Activated CD4-positive, alpha-beta T cell treated with anti-CD3 and anti-CD28 coated beads for 24 hours (primary cell): ENCODE measurements at regions not wholly inside any gene's neighbourhood (a gene's known extent, or its start where the extent isn't known, plus 50 kb on each side); places are given as distances from the start of the nearest gene placed in this dataset.
"Not testable (repeated sequence)": the region's sequence is repeated elsewhere in the genome, so short reads cannot be mapped to it uniquely, and the experiment has no call there.

Source experiments
- DNase-seq, 2 donors: peaks; one replicate each; pipeline ENCODE4 v3.0.0-alpha.2; 2020; ENCODE audit warnings: low read depth in 2 of 2

- DNase-seq, result not testable (repeated sequence)
These were observed 253.9 kb upstream of the UBASH3B start for GRCh38 chr11:122401581-122401980.

GRCh38 chr11:122399375-122399774 lies 256.1 kb upstream of the UBASH3B start:
- no peak for DNase-seq

GRCh38 chr11:122398851-122399250 lies 256.7 kb upstream of the UBASH3B start:
- DNase-seq, result no peak

DNA sequence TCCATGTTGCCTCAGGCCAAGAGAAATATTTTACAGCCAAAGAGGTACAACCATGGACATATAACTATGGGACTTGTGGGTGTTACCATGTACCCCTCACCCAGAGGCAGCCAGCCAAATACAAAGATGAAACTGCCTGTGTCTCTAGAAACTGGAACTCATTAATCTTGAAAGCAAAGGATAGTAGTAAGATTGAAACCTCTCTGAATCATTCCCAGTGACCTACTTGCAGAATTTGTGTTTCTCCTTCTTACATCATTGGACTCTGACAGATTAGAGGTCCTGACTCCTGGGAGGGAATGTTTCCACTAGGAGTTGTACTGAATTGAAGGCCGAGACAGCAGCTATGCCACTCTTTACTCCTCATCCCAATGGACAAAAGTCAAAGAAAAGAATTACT lies 257.4 kb upstream of the UBASH3B start:
- DNase-seq, result no peak

DNA sequence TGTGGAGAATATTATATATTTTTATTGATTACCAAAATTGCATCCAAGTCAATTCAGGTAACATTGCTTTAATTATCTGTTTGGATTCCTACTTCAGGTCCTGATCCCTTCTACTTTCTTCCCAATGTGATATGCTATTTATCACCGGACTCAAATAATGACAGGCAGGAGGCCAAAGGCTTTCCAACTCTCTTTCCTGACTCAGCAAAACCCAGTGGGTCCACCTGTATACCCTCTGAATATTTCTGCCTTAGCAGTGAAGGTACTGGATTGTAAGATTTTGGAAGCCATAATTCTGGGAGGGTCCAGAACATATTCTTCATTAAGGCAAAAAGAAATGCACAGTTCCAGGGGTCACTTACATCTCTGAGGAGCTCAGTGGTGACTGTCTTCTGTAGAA lies 260.2 kb upstream of the UBASH3B start:
- DNase-seq, result no peak

- no peak for DNase-seq
These were observed 261.2 kb upstream of the UBASH3B start for GRCh38 chr11:122394313-122394712.

GRCh38 chr11:122393209-122393860 lies 262.2 kb upstream of the UBASH3B start:
- DNase-seq, result no peak

DNA sequence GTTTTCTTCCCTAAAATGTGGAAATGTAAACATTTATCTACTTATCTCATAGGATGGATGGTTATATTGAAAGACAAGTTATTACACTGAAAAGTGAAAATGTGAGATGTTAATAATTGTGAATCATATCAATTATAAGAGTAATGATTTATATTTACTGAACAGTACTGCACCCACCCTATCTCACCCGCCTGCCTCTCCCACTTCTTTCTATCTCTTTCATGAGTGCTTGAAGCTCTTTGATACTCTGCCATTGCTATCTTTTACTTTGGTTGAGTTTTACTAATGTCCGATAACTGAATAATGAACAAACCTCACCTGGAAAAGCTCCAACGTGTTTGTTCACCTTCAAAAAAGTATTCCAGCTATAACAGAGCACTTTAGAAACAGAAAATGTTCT lies 263.0 kb upstream of the UBASH3B start:
- no peak for DNase-seq

DNA sequence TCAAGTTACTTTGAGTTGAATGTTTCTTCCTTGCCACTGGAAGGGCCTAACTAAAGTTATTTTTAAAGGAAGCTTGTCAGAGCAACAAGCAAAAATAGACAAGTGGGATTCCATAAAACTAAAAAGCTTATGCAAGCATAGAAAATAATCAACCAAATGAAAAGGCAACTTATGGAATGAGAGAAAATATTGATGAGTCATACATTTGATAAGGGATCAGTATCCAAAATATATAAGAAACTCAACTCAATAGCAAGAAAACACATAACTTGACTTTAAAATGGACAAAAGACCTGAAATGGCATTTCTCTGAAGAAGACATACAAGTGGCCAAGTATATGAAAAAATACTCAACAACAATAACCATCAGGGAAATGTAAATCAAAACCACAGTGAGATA lies 264.5 kb upstream of the UBASH3B start:
- no peak for DNase-seq

GRCh38 chr11:122383186-122383585 lies 267.2 kb upstream of the BLID start:
- DNase-seq, result no peak

DNA sequence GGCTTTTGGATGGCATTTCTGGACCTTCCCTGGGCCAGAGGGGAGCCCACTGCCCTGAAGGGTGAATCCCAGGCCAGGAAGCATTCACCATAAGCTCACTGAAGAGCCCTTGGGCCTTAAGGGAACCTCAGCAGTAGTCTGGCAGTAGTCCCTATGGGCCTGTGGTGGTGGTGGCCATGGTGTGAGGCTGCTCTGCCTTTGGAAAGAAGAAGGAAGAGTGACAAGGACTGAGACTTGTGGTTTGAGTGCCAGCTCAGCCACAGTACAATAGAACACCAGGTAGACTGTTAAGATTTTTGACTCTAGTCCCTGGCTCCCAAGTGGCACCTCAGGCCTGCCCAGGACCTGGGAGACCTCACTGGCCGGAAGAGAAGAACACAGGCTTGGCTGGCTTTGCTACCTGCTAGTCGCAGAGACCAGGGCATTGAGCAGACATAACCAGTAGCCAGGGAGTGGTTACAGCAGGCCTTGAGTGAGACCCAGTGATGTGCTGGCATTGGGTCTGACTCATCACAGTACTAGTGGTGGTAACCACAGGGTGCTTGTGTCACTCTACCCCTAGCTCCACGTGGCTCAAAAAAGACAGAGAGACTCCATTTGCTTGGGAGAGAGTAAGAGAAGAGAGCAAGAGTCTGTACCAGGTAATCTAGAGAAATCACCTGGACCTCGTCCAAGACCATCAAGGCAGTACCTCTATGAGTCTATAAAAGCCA lies 259.8 kb upstream of the BLID start:
- no peak for DNase-seq

DNA sequence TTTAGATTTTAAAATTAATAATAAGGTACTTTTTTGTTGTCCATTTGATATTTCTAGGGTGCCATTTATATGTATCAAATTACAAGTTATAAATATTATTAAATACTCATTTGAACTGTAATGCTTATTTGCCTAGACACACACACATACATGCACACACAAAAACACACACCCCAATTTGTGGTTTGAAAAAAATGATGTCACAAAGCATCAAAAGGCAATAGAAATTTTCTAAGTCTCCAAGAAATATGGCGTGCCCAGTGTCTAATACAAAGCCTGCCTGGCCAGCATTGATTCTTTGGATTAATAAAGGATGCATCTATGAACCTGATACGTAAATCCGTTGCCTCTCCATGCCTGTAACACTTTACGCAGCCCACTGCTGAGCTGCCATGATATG lies 252.8 kb upstream of the BLID start:
- DNase-seq, result no peak

DNA sequence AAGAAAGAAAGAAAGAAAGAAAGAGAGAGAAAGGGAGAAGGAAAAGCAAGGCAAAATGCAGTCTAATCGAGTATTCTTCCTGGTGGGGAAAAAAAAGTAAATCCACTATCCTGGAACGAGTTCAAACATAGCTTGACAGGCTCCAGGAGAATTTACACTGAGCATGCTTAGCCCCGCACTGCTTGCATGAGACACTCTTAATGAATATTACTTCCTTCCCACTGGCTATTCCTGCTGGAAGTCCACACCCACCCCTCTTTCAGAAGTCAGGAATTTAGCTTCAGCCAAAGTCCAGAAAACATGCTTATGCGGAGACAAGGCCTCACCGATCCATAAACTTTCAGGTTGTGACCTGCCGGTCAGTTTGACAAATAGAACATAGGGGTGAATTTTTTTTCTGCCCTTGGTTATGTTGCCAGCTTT lies 251.8 kb upstream of the BLID start:
- no peak for DNase-seq

DNA sequence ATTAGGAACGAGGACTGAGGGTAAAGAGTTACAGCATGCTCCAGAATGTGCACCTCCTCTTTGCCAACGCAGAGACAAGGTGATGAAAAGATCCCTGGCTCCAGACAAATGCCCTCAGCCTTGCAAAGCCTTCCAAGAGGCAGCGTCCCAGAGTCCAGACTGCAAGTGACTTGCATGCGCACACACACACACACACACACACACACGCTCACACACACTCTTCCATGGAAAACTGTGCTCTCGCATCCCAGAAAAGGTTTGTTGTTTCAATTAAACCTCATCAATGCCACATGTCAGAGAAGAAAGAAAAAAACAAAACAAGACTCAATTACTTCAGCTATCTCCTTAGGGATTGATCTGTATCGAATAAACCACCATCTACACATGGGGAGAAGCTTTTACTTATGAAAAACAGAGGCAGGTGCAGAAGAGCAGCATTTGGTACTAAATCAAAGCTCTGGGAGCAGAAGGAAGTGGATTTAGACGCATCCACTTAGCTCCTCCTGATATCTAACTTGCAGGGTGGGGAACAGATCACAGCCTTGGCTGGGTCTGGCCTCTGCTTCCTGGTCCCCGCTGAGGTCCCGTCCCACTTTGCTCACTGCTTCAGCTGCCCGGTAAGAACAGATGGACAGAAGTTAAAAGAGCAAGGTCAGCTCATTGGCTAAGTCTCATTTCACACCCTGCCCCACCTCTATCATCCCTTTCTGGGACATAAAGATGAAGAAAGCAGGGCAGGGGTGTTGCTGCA lies 249.8 kb upstream of the BLID start:
- no peak for DNase-seq

DNA sequence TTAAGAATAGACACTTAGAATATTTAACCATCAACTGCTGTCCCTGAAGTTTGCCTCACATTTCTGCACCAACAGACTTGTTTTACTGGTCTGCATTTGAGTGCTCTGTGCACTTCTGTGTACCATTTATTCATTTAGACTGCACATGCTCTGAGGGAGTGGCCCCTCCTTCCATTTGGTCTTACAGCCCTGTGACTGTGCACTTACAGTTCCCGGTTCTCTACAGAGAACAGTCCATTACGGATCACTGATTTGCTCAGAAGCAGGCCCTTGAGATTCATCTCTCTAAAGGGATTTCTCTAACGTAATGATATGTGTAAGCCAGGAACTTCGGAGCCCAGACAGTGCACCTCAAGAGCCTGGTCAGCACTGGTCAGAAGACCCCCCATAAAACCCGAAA lies 247.3 kb upstream of the BLID start:
- DNase-seq, result no peak

- DNase-seq, result no peak
These were observed 246.4 kb upstream of the BLID start for GRCh38 chr11:122362381-122362780.

GRCh38 chr11:122360875-122361274 lies 244.9 kb upstream of the BLID start:
- no peak for DNase-seq

GRCh38 chr11:122359081-122359571 lies 243.1 kb upstream of the BLID start:
- DNase-seq, result no peak

DNA sequence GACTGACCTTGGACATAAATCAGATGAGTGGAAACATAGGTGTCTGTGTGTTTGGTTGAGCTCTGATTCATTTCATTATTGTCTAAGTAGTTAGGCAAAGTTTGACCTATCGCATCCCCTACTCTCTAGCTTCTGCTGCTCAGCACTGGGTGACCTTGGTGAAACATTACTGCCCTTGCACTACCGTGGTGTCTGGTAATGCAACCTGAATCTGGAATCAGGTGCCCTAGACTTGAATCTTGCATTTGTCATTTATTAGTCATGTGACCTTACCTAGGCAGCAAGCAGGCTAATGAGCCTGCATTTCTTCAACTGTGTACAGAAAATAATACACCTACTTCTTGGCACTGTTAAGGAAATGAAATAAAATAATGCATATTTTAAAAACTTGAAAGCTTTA lies 242.3 kb upstream of the BLID start:
- DNase-seq, result no peak

- no peak for DNase-seq
These were observed 240.0 kb upstream of the BLID start for GRCh38 chr11:122355968-122356367.

DNA sequence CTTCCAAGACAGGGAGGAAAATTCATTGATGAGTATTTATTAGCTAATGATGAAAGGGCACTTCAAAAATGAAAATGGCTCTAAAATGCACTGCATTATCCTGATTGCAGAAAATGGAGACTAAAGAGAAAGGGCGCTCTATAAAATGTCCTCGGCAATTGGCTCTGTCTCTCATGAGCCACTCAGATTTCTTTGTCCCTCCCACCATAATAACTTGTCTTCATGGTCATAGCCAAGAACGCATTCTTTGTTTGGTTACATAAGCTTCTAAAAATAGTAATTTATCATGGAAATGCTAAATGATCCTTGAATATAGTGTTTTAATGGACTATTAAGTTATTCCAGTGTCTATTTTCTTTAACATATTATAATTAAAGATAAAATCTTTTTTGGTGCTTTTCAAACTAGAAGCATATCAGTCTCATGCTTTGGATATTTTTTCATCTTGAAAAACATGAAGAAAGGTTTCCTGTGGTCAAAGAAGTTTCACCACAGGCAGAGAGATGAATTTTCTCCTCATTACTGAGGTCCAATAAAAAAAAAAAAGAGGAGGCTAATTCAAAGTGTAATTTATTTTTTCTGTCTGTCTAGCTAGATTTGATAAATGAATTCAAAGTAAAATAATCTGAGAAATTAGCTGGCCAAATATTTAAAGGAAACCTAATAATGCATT lies 238.1 kb upstream of the BLID start:
- no peak for DNase-seq

DNA sequence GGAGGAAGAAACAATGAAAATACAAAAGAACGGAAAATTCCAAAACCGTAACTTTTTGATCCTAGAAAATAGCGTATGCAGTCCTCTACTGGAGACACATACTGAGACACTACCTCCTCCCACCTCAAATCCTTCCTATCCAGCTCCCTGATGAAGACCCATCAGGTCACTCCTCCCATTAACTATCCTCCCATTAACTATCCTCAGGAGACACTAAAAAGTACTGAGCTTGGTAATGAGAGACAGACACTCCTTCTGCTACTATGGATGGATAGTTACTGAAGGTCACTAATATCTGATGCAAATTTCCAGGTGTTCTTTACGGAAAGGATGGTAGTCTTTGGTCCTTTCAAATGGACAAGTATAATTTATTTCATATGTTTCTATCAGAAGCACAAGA lies 237.5 kb upstream of the BLID start:
- no peak for DNase-seq
